CD4-positive, alpha-beta T cell treated with Interleukin-21 for 1 hour (primary cell): ENCODE measurements at regions not wholly inside any gene's neighbourhood (a gene's known extent, or its start where the extent isn't known, plus 50 kb on each side); places are given as distances from the start of the nearest gene placed in this dataset.

Experiments used
- DNase-seq: peaks from one replicate; pipeline ENCODE4 v3.0.0-alpha.2; 2020

GRCh38 chr4:62870451-62870850 is 1538.8 kb downstream of the TECRL start:
- no peak for DNase-seq

- no peak for DNase-seq
Measured at GRCh38 chr4:62865261-62865660, 1544.0 kb downstream of the TECRL start.

GRCh38 chr4:62849696-62850095 is 1559.6 kb downstream of the TECRL start:
- DNase-seq, result no peak

GRCh38 chr4:62835631-62836030 is 1573.6 kb downstream of the TECRL start:
- no peak for DNase-seq

- DNase-seq, result no peak
Measured at GRCh38 chr4:62822306-62822705, 1586.9 kb downstream of the TECRL start.

GRCh38 chr4:62816566-62816965 is 1592.7 kb downstream of the TECRL start:
- DNase-seq, result no peak

- DNase-seq, result no peak
Measured at GRCh38 chr4:62814510-62815047, 1594.7 kb downstream of the TECRL start.

- DNase-seq, result no peak
Measured at GRCh38 chr4:62806816-62807215, 1602.4 kb downstream of the TECRL start.

GRCh38 chr4:62804075-62804474 is 1603.9 kb downstream of the ADGRL3 start:
- DNase-seq, result no peak

- DNase-seq, result no peak
Measured at GRCh38 chr4:62797221-62797620, 1597.1 kb downstream of the ADGRL3 start.

- DNase-seq, result no peak
Measured at GRCh38 chr4:62791386-62791785, 1591.3 kb downstream of the ADGRL3 start.

- no peak for DNase-seq
Measured at GRCh38 chr4:62771983-62772557, 1571.9 kb downstream of the ADGRL3 start.

GRCh38 chr4:62740296-62740695 is 1540.2 kb downstream of the ADGRL3 start:
- DNase-seq, result no peak

- no peak for DNase-seq
Measured at GRCh38 chr4:62717154-62717553, 1517.0 kb downstream of the ADGRL3 start.

GRCh38 chr4:62711575-62711974 is 1511.4 kb downstream of the ADGRL3 start:
- DNase-seq, result no peak

GRCh38 chr4:62709618-62710252 is 1509.6 kb downstream of the ADGRL3 start:
- peak; percentile 2 for DNase-seq

GRCh38 chr4:62706423-62706822 is 1506.3 kb downstream of the ADGRL3 start:
- no peak for DNase-seq

- no peak for DNase-seq
Measured at GRCh38 chr4:62683799-62684566, 1483.9 kb downstream of the ADGRL3 start.

GRCh38 chr4:62676962-62677361 is 1476.8 kb downstream of the ADGRL3 start:
- no peak for DNase-seq

- no peak for DNase-seq
Measured at GRCh38 chr4:62670514-62670913, 1470.4 kb downstream of the ADGRL3 start.

GRCh38 chr4:62661821-62662220 is 1461.7 kb downstream of the ADGRL3 start:
- DNase-seq, result no peak

- DNase-seq, result no peak
Measured at GRCh38 chr4:62656006-62656405, 1455.9 kb downstream of the ADGRL3 start.

GRCh38 chr4:62644372-62644771 is 1444.2 kb downstream of the ADGRL3 start:
- no peak for DNase-seq

GRCh38 chr4:62640296-62640695 is 1440.2 kb downstream of the ADGRL3 start:
- DNase-seq, result no peak
